GM18909 (cell line): ENCODE measurements at regions not wholly inside any gene's neighbourhood (a gene's known extent, or its start where the extent isn't known, plus 50 kb on each side); places are given as distances from the start of the nearest gene placed in this dataset.

Experiments
- ATAC-seq: cut with Tn5 transposase; IDR thresholded peaks from one replicate; pipeline ENCODE4 v1.9.1; 2021; ENCODE audit warnings: mild to moderate bottlenecking; ENCODE audit not compliant: unreplicated experiment, poor library complexity

DNA sequence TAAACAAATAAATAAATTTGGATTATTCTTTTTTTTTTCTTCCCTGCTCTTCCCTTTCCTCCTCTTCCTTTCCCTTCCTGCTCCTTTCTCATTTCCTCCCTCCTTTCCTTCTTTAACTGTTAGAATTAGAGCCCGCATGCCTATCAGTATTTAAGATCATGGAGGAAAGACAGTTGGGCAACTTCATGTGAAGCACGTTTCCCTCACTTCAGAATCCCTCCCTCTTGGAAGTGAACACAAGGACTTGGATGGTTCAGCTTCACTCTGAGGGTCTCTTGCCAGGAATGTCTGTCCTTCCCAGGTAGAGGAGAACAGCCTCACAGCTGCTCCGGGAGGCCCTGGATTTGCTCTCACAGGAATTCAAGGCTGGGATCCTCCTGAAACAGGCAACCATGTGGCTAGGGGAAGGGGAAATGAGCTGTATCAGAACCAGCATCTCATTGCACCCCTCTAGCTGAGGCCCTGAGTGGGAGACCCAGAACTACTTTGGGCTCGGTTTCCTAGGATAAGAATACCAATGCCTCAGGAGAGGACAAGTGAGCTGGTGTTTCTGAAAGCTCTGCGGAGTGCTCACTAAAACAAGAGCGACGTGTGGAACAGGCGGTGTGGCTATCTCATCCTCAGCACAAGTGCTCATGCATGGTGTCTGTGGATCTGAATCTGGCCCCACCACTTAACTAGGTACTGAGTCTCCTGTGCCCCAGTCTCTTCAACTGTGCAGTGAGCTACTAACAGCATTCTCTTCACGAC, 230.5 kb downstream of the MYCN start:
- no peak for ATAC-seq

DNA sequence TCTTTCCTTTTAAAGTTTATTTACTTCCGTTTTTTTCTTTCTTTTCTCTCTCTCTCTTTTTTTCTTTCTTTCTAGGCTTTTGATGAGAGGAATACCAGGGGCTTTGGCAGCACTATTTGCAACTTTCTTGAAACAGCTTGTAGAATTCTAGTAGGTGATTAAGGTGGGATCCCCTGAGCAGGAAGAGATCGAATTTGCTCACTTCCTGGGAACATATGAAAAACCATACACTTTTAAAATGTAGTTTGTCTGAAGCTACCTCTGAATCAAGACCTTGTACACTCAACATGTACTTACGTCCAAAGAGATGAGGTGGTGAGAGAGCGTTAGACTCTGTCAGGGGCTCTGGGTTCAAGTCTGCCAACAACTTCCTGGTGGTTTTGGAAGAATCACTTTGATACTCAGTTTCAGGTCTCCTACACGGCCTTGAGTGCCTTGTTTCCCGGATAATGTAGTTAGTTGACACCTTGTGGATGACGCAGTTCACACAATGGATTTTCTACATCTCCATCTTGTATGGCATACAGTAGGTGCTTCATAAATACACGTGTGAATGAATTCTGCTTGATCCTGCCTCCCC, 229.1 kb downstream of the MYCN start:
- ATAC-seq: no peak

DNA sequence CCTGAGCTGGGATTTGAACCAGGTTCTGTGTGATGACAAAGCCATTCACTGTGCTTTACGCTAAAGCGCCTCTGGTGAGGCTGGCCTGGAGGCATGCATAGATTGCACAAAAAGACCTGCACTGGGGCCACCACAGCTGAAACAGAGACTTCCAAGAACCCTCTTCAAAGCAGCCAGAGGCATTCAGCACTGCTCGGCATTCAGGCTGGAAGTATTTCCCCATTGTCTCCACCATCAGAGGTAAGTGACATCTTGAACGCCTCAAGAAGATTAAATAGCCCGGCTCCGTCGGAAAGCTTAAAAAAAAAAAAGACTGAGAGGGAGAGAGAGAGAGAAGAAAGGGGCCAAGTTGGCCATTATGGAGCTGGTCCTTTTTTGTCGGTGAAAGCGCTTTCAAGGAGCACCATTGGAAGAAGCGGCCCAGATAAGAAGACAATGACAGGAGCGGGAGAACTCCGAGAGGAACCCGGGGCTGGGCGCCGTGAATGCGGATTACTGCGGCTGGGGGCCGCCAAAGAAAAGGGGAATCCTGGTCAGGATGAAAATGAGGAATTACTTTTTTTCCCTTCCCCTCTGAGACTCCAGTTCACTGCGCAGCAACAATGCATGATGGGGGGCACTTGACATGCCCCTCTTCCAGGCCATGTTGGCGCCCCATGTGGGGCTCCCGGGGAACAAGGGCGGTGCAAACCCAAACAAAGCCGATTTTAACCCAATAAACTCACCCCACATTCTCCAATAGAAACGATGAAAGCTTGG, 228.3 kb downstream of the MYCN start:
- no peak for ATAC-seq

- no peak for ATAC-seq
These were observed 227.6 kb downstream of the MYCN start for GRCh38 chr2:16167870-16168426.

GRCh38 chr2:16167451-16167861, 227.1 kb downstream of the MYCN start:
- no peak for ATAC-seq

DNA sequence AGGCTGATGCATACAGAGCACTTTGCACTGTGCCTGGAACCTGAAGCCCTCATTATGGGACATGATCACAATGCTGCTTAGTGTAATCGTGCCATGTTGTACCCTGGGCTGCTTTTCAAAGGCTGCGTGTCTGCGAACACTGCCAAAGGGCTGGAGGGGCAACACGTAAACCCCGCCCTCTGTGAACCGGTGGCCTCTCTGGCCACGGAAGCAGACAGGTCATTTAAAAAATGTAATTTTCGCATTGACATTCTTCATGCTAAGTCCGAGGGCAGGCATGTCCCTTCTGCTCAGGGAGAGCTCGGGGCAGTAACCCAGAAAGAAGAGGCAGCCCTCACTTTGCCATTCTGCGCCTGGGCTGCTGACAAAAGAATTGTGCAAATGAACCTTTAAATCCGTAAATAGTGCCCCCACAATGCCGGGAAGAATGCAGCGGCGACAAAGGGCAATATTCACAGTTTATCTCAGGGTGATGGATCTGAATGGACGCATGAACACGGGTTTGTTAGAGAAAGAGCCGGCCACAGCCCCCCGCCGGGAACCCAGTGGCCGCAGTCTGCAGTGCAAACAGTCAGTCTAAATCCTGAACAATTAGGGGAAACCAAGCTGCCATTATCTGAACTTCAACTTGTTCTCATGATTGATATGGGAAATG, 226.1 kb downstream of the MYCN start:
- no peak for ATAC-seq

DNA sequence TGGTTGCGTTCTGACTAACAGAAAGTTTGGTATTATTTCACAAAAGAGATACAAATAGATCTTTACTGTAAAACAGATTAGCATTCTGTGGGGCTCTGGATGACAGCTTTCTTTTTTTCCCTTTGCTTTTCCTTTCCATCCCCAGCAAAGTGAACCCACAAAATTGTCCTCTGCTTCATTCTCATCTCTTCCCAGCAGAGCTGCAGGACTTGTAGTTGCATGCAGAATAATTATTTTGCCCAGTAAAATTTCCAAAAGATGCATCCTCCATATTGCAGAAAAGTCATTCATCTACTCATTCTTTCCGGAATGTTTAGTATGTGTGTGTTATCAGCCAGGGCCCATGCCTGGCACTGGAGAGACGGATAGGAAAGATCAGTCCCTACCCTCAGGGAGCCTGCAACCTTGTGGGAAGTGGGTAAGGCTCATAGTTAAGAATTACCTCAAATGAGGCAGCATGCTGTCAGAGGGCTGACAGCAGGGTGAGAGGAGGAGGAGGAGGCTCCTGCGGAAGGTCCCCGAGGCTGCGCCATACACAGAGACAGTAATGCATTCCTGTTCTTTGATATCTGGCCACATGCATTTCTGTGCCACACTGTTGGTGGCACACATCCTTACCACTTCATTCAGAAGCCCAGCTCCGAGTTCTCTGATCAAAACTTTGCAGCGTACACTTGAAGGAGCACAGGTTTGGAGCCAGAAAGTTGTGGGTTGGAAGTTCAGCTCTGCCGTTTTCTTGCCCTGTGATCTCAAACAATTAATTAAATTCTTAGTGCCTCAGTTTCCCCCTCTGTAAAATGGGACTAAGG, 225.4 kb downstream of the MYCN start:
- ATAC-seq: no peak

DNA sequence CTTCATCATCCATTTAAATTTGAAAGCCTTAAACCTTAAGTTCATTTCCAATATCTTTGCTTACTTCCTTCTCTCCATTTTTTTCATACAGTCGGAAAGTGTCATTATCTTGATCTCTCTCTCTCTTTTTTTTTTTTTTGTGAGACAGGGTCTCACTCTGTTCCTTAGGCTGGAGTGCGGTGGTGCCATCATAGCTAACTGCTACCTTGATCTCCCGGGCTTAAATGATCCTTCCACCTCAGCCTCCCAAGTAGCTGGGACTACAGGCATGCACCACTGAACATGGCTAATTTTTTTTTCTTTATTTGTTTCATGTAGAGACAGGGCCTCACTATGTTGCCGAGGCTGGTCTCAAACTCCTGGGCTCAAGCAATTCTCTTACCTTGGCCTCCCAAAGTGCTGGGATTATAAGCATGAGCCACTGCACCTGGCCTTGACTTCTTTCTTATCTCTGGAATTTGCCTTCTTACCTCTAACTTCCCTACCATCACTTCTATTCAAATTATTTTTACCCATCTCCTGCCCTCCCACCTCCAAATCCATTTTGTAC, 222.2 kb downstream of the MYCN start:
- ATAC-seq: no peak

- ATAC-seq: no peak
These were observed 221.6 kb downstream of the MYCN start for GRCh38 chr2:16161768-16162490.

GRCh38 chr2:16161085-16161565, 220.8 kb downstream of the MYCN start:
- ATAC-seq: no peak

DNA sequence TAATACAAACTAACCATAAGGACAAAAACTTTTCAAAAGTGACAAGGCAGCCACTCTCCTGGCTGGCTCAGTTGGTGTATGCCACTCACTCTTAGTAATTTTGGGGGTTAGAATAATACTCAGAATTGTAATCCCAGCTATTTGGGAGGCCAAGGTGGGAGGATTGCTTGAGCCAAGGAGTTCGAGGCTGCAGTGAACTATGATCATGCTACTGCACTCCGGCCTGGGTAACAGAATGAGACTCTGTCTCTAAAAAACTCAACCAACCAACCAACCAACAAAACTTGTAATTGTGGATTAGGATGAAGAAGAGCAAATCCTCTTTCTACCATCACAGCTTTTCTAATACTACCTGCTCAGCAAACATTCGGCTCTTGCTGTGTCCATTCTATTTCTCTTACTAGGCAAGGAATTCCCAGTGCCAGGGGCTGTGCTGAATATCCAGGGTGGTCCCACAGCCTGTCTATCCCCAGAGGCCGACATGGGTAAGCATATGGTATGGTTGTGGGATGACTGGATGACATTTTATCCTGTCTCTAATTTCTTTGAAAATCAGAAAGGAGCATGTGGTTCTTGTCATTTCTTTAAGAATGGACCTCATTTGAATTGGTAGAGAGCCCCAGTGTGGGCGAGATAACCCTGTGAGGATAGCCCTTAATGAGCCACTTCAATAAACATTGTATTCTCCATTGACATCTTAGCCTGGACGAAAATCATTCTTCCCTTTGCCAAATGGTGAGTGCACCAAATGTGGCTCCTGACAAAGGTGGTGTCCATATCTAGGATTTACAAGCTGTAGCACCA, 220.1 kb downstream of the MYCN start:
- ATAC-seq: no peak

DNA sequence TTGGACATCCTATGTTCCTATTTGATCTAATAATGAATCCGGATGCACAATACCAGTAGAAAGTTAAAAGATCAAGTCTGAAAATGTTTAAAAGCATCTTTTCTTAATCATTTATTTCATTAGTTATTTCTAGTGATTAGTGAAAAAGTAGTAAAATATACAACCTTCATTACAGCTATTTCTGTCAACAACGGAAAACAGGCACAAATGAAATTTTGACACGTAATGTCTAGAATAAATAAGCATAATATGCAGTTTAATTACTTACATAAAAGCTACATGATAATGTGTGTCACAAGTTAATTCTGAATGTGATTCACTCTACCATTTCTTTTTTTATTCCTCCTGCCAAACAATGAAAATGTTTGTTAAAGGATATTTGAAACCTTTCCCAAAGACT, 216.1 kb downstream of the MYCN start:
- no peak for ATAC-seq

DNA sequence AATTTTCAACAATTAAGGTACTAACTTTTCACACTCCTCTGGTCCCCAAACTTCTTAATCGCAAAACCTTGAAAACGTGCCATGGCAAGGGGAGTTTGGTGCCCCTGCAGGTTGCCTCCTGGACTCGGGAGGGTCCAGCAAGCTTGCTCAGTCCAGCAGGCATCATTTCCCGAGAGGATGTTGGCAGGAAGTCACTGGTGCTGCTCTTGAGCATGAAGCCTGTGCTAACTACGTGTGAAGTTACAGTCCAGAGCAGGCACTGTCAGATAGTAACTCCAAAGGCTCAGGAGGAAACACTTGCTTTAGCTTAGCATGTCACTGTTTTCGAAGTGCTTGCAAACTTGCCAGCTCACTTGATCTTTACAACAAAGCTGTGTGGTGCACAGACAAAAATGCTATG, 215.4 kb downstream of the MYCN start:
- ATAC-seq: no peak

- no peak for ATAC-seq
These were observed 215.0 kb downstream of the MYCN start for GRCh38 chr2:16155366-16155765.

- no peak for ATAC-seq
These were observed 214.3 kb downstream of the MYCN start for GRCh38 chr2:16154501-16155280.

DNA sequence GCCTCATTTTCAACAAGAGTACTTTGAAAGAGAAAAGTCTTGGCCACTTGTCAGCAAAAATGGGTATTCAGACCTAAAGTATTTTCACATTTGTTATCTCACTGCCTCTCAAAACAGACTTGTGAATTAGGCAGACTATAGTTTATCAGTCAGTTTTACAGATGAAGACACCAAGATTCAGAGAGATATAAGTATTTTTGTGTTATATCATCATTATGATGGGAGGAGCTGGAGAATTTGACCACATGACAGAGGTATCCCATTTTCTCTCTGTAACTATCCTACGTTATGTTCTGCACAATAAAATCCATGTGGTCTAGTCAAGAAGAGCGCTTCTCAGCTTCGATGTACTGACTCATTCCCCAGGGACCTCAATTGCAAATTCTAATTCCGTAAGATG, 213.7 kb downstream of the MYCN start:
- no peak for ATAC-seq

DNA sequence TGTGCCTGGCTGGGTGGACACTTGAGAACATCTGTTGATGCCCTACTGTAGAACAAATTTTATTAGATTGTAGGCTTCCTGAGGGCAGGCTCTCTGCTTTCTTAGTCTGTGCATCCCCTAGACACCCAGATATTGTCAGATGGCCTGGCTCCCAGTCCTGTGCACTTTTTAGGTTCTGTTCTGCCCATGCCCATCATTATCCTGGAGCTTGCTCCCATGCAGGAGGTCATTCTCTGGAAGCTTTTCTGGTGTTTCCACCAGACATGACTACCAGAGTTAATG, 213.3 kb downstream of the MYCN start:
- ATAC-seq: no peak
